Rectal smooth muscle tissue (tissue), 1 donor: ENCODE measurements at regions not wholly inside any gene's neighbourhood (a gene's known extent, or its start where the extent isn't known, plus 50 kb on each side); places are given as distances from the start of the nearest gene placed in this dataset.

Experiments used
- H3K27ac ChIP-seq: one replicate; pipeline ENCODE4 v1.7.0; 2013; ENCODE audit warnings: low read depth, low read length, inconsistent platforms
- H3K27me3 ChIP-seq: one replicate; pipeline ENCODE4 v1.7.0; 2013; ENCODE audit warnings: low read length; ENCODE audit not compliant: control insufficient read depth, insufficient read depth
- H3K36me3 ChIP-seq: one replicate; pipeline ENCODE4 v1.7.0; 2013; ENCODE audit warnings: low read length; ENCODE audit not compliant: control insufficient read depth, insufficient read depth
- H3K4me1 ChIP-seq: one replicate; pipeline ENCODE4 v1.7.0; 2013; ENCODE audit warnings: low read length; ENCODE audit not compliant: control insufficient read depth, insufficient read depth
- H3K4me3 ChIP-seq: one replicate; pipeline ENCODE4 v1.7.0; 2013; ENCODE audit warnings: low read length
- H3K9ac ChIP-seq: one replicate; pipeline ENCODE4 v1.7.0; 2013; ENCODE audit warnings: low read length

GRCh38 chr5:72608297-72608696 lies 101.1 kb upstream of the ZNF366 start:
- Histone ChIP-seq H3K4me3 (no peak overlapping the region), H3K36me3 (no peaks in the 10 kb centered on the region), H3K27me3 (no peaks in the 10 kb centered on the region), H3K4me1 (no peaks in the 10 kb centered on the region), H3K9ac (no peak overlapping the region), H3K27ac (no peak overlapping the region)

GRCh38 chr5:72607381-72607780 lies 100.2 kb upstream of the ZNF366 start:
- no peak overlapping the region for H3K27ac ChIP-seq
- H3K36me3 ChIP-seq, result no peaks in the 10 kb centered on the region
- no peak overlapping the region for H3K9ac ChIP-seq
- H3K27me3 ChIP-seq, result no peaks in the 10 kb centered on the region
- H3K4me3 ChIP-seq, result no peak overlapping the region
- no peaks in the 10 kb centered on the region for H3K4me1 ChIP-seq

- Histone ChIP-seq H3K27ac (no peak overlapping the region), H3K27me3 (no peaks in the 10 kb centered on the region), H3K36me3 (no peaks in the 10 kb centered on the region), H3K9ac (no peak overlapping the region), H3K4me3 (no peak overlapping the region), H3K4me1 (no peaks in the 10 kb centered on the region)
Observed at GRCh38 chr5:72606525-72606924, 99.3 kb upstream of the ZNF366 start.

GRCh38 chr5:72605632-72606031 lies 98.4 kb upstream of the ZNF366 start:
- no peak overlapping the region for H3K9ac ChIP-seq

GRCh38 chr5:72604798-72605154 lies 97.6 kb upstream of the ZNF366 start:
- no peaks in the 10 kb centered on the region for H3K4me1 ChIP-seq
- no peak overlapping the region for H3K4me3 ChIP-seq
- H3K27ac ChIP-seq, result no peak overlapping the region
- H3K9ac ChIP-seq, result no peak overlapping the region
- no peaks in the 10 kb centered on the region for H3K36me3 ChIP-seq
- H3K27me3 ChIP-seq, result no peaks in the 10 kb centered on the region

More at GRCh38 chr5:72605632-72606031, 98.4 kb upstream of the ZNF366 start:
- Histone ChIP-seq H3K27ac (no peak overlapping the region), H3K36me3 (no peaks in the 10 kb centered on the region), H3K27me3 (no peaks in the 10 kb centered on the region), H3K4me3 (no peak overlapping the region), H3K4me1 (no peaks in the 10 kb centered on the region)

- no peak overlapping the region for H3K27ac ChIP-seq
- no peak overlapping the region for H3K9ac ChIP-seq
Observed at GRCh38 chr5:72604111-72604797, 97.0 kb upstream of the ZNF366 start.

GRCh38 chr5:72602696-72603685 lies 95.8 kb upstream of the ZNF366 start:
- Histone ChIP-seq H3K9ac (no peak overlapping the region), H3K27ac (no peak overlapping the region), H3K4me3 (no peak overlapping the region), H3K36me3 (no peaks in the 10 kb centered on the region), H3K27me3 (no peaks in the 10 kb centered on the region), H3K4me1 (no peaks in the 10 kb centered on the region)

More at GRCh38 chr5:72604111-72604797, 97.0 kb upstream of the ZNF366 start:
- Histone ChIP-seq H3K4me1 (no peaks in the 10 kb centered on the region), H3K36me3 (no peaks in the 10 kb centered on the region), H3K27me3 (no peaks in the 10 kb centered on the region), H3K4me3 (no peak overlapping the region)

GRCh38 chr5:72601861-72602260 lies 94.7 kb upstream of the ZNF366 start:
- Histone ChIP-seq H3K27ac (no peak overlapping the region), H3K36me3 (no peaks in the 10 kb centered on the region), H3K4me1 (peaks cover 3% of the 10 kb centered on the region), H3K4me3 (no peak overlapping the region), H3K27me3 (no peaks in the 10 kb centered on the region), H3K9ac (no peak overlapping the region)

GRCh38 chr5:72600391-72600981 lies 93.3 kb upstream of the ZNF366 start:
- H3K4me1 ChIP-seq, result peaks cover 3% of the 10 kb centered on the region

GRCh38 chr5:72599519-72600370 lies 92.5 kb upstream of the ZNF366 start:
- Histone ChIP-seq H3K27ac (no peak overlapping the region), H3K9ac (no peak overlapping the region), H3K4me1 (peaks cover 3% of the 10 kb centered on the region)

More at GRCh38 chr5:72600391-72600981, 93.3 kb upstream of the ZNF366 start:
- Histone ChIP-seq H3K9ac (no peak overlapping the region), H3K36me3 (no peaks in the 10 kb centered on the region), H3K27me3 (no peaks in the 10 kb centered on the region), H3K27ac (no peak overlapping the region), H3K4me3 (no peak overlapping the region)

GRCh38 chr5:72599065-72599433 lies 91.8 kb upstream of the ZNF366 start:
- Histone ChIP-seq H3K4me3 (no peak overlapping the region), H3K4me1 (peaks cover 3% of the 10 kb centered on the region), H3K9ac (no peak overlapping the region), H3K27me3 (no peaks in the 10 kb centered on the region), H3K27ac (no peak overlapping the region), H3K36me3 (no peaks in the 10 kb centered on the region)

More at GRCh38 chr5:72599519-72600370, 92.5 kb upstream of the ZNF366 start:
- H3K36me3 ChIP-seq, result no peaks in the 10 kb centered on the region
- H3K27me3 ChIP-seq, result no peaks in the 10 kb centered on the region
- no peak overlapping the region for H3K4me3 ChIP-seq
